ENCODE measurements at regions not wholly inside any gene's neighbourhood (a gene's known extent, or its start where the extent isn't known, plus 50 kb on each side); places are given as distances from the start of the nearest gene placed in this dataset.

- TF ChIP-seq BHLHE40 (IDR thresholded peaks at IDR 0.05; ENCODE audit: borderline replicate concordance) (no peak), SUZ12 (IDR thresholded peaks at IDR 0.05) (no peak), TARDBP (IDR thresholded peaks at IDR 0.05) (no peak)
These were observed 358.7 kb upstream of the MAF start for GRCh38 chr16:79959226-79959625.
